Esophagus muscularis mucosa (tissue), 4 donors: ENCODE measurements at regions not wholly inside any gene's neighbourhood (a gene's known extent, or its start where the extent isn't known, plus 50 kb on each side); places are given as distances from the start of the nearest gene placed in this dataset.
"Not testable (repeated sequence)": the region's sequence is repeated elsewhere in the genome, so short reads cannot be mapped to it uniquely, and the experiment has no call there.

Experiments used
- DNase-seq: peaks from one replicate; pipeline ENCODE4 v3.0.0-alpha.2; 2017; ENCODE audit errors: extremely low spot score
- H3K27ac ChIP-seq, 4 donors: fragments of 200-600 bp; sonication (generic); replicated peaks in 1 of 4; 1 replicate in 3 of 4; 2 replicates in 1 of 4; pipeline ENCODE4 v1.5.1; 2016 to 2019; ENCODE audit warnings: mild to moderate bottlenecking in 1 of 4
- H3K27me3 ChIP-seq, 4 donors: fragments of 200-600 bp; sonication (generic); one replicate each; pipeline versions ENCODE4 v1.5.1 to v1.6.0; 2016 to 2019
- H3K36me3 ChIP-seq, 4 donors: fragments of 200-600 bp; sonication (generic); one replicate each; pipeline ENCODE4 v1.5.1; 2016 to 2019
- H3K4me1 ChIP-seq, 4 donors: fragments of 200-600 bp; sonication (generic); one replicate each; pipeline ENCODE4 v1.5.1; 2016 to 2019
- H3K4me3 ChIP-seq, 4 donors: fragments of 200-600 bp; sonication (generic); 1 replicate in 2 of 4; 2 replicates in 2 of 4; pipeline ENCODE4 v1.5.1; 2016 to 2019; ENCODE audit warnings: mild to moderate bottlenecking in 4 of 4, moderate library complexity in 1 of 4
- H3K9me3 ChIP-seq, 4 donors: fragments of 200-600 bp; sonication (generic); 1 replicate in 3 of 4; 2 replicates in 1 of 4; pipeline ENCODE4 v1.5.1; 2016 to 2019
- EP300 ChIP-seq: sonication (generic); formaldehyde crosslinking; IDR thresholded peaks from one replicate; pipeline ENCODE4 v1.6.1; 2017; ENCODE audit warnings: antibody characterized with exemption
- POLR2A ChIP-seq: fragments of 450-650 bp; IDR thresholded peaks from one replicate; pipeline ENCODE4 v1.6.1; 2017; ENCODE audit warnings: antibody characterized with exemption, moderate library complexity, mild to moderate bottlenecking, low read depth
- POLR2AphosphoS5 ChIP-seq, 2 donors: sonication (generic); formaldehyde crosslinking; IDR thresholded peaks; one replicate each; pipeline ENCODE4 v1.6.1; 2017; ENCODE audit warnings: antibody characterized with exemption in 2 of 2
- WGBS: methylation state at CpG from one replicate; pipeline ENCODE4 v1.1.5; 2018; 5-methylcytosine and 5-hydroxymethylcytosine counted together
- intact Hi-C: fragments of 100-400 bp; cut with DNase I; formaldehyde crosslinking; loops from one replicate; pipeline ENCODE4 v1.15.1; 2023
- TF ChIP-seq, protein P1 (sequence below), 3 experiments: fragments of 200-600 bp in 2 of 3; fragments of 450-650 bp in 1 of 3; sonication (generic) in 2 of 3; IDR thresholded peaks; one replicate each; pipeline ENCODE4 v1.5.1; 2017 to 2019; ENCODE audit warnings: antibody characterized with exemption in 3 of 3, mild to moderate bottlenecking in 2 of 3, moderate library complexity in 1 of 3

DNA sequence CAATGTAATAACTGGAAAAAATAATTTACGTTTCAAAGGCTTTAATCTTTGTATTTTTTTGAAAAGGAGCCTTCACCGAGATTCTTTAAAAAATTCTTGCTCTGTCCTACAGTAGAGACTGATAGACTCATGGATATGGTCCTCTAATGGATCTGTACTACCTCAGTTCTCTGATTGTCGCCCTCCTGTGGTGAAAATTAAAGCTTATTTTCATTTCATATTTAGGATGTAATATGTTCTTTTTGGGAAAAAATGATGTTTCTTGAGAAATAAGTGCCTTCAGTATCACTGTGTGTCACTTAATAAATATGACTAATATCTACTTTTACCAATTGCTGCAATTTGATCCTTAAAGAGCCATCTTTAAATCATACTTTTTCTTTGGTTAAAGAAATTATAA lies 4593.3 kb upstream of the OR11H1 start:
- H3K36me3 ChIP-seq, H3K27ac ChIP-seq, intact Hi-C loops, H3K4me3 ChIP-seq, H3K27me3 ChIP-seq, DNase-seq, H3K4me1 ChIP-seq: not testable (repeated sequence)
- WGBS: 29% methylated on average over 3 of the region's 3 CpGs
- H3K9me3 ChIP-seq: peaks cover 0 to 16% (median 10%) of the 10 kb centered on the region in 4 donors

DNA sequence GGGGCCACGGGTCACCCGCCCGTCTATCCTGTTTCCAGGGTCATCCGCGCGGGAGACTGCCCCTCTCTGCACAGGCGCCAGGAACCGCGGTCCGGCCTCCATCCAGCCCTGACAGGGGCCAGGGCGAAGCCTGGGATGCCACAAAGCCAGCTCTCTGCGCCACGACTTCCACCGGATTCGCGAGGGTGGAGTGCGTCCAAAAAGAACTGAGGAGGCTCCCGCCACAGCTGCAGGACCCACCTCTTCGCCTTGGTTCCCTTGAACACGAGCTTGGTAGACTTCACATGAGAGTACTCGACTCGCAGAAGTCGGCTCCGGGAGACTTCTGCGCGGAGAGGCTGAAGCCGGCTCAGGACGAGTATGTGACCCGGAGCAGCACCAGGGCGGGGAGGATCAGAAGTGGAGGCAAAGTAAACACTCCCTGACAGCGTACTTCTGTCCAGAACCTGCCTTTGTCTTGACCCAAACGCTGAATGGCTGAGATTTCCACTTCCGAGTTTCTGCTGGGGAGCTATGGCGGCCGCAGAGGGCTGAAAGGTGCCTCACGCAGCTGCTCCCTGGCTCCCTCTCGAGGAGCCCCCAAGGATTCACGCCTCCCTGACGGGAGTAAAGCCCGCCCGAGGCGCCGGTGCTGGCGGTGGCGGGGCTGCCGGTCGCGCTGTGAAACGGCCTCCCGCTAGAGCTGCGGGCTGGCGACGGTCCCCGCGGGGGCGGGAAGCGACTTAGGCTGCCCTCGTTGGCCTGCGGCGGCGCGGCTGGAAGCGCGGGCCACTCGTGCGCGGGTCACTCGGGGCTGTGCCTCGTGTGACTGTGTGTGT lies 4566.7 kb upstream of the OR11H1 start:
- peak; percentile 92 for DNase-seq
- TF ChIP-seq EP300 (no peak), POLR2A (no peak), POLR2AphosphoS5 (IDR thresholded peaks at IDR 0.05) (no peak)
- TF ChIP-seq, protein P1, sequence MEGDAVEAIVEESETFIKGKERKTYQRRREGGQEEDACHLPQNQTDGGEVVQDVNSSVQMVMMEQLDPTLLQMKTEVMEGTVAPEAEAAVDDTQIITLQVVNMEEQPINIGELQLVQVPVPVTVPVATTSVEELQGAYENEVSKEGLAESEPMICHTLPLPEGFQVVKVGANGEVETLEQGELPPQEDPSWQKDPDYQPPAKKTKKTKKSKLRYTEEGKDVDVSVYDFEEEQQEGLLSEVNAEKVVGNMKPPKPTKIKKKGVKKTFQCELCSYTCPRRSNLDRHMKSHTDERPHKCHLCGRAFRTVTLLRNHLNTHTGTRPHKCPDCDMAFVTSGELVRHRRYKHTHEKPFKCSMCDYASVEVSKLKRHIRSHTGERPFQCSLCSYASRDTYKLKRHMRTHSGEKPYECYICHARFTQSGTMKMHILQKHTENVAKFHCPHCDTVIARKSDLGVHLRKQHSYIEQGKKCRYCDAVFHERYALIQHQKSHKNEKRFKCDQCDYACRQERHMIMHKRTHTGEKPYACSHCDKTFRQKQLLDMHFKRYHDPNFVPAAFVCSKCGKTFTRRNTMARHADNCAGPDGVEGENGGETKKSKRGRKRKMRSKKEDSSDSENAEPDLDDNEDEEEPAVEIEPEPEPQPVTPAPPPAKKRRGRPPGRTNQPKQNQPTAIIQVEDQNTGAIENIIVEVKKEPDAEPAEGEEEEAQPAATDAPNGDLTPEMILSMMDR (IDR thresholded peaks at IDR 0.05): no peak
- intact Hi-C loops: no loop called here
- H3K4me3 ChIP-seq: no peak overlapping the region
- peaks cover 0 to 29% (median 23%) of the 10 kb centered on the region in 4 donors for H3K9me3 ChIP-seq
- H3K36me3 ChIP-seq: no peaks in the 10 kb centered on the region
- H3K27me3 ChIP-seq: no peaks in the 10 kb centered on the region
- WGBS: 69% methylated on average over 67 of the region's 69 CpGs
- H3K27ac ChIP-seq: no peak overlapping the region
- no peaks in the 10 kb centered on the region for H3K4me1 ChIP-seq

DNA sequence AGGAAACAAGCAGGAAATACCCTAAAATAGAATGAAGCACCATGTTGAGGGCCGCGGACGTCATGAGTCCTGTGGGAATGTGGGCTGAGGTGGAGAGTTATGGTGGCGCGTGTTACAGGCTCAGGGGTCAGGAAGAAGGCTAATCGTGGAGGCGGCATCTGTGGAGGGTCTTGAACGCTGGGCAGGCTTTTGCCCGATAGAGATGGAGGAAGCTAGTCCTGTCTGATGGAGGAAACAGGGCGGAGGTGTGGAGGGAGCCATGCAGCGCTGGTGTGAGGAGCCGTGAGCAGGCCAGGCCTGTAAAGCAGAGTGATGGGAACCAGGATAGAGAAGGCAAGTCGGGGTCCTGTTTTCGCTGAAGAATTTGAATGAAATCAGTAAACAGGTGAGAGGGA lies 4566.1 kb upstream of the OR11H1 start:
- H3K4me1 ChIP-seq, H3K27me3 ChIP-seq, H3K36me3 ChIP-seq, intact Hi-C loops, DNase-seq, H3K27ac ChIP-seq, H3K4me3 ChIP-seq: not testable (repeated sequence)
- 77% methylated on average over 14 of the region's 14 CpGs for WGBS
- peaks cover 0 to 29% (median 23%) of the 10 kb centered on the region in 4 donors for H3K9me3 ChIP-seq
